Stimulated activated naive CD4-positive, alpha-beta T cell (primary cell): ENCODE measurements at regions not wholly inside any gene's neighbourhood (a gene's known extent, or its start where the extent isn't known, plus 50 kb on each side); places are given as distances from the start of the nearest gene placed in this dataset.

Experiments
- DNase-seq, 6 experiments: peaks; one replicate each; lab custom pipeline; 2025; lab: John Stamatoyannopoulos, UW

DNA sequence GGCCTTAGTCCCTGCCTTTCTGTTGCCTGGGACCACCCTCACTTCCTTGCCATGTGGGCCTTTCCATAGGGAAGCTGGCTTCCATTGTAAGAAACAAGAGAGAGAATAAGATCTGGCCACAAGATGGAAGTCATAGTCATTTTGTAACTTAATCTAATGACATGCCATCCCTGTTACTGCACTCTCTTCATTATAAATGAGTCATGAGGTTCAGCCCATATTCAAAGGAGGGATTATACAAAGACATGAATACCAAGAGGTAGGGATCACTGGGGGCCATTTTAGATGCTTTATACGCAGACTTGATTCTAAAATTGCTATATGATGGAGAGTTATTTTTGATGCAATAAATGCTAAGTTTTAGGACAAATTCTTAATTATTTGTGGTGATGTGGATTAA, 75.2 kb upstream of the CELF2 start:
- no peak for DNase-seq

GRCh38 chr10:10946081-10946480, 71.6 kb upstream of the CELF2 start:
- DNase-seq, result no peak

GRCh38 chr10:10946801-10947200, 70.9 kb upstream of the CELF2 start:
- DNase-seq, result no peak

GRCh38 chr10:10951675-10952074, 66.0 kb upstream of the CELF2 start:
- DNase-seq, result no peak

DNA sequence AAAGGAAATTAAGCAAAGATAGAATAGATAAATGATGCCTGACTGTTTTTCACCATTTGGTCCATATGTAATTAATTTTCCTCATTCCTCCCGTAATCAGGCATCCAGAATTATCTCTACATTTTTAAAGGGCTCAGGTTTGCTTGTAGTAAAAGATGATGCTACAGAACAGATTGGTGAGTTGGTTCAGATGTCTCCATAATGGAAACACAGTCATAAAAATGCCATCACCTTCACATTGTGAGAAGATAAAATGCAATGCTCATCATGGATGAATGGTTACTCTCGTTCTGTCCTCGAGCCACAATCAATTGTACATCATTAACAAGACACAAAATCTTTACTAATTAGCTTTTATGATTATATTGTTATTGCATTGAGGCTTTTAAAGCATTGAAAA, 64.9 kb upstream of the CELF2 start:
- DNase-seq, result no peak

DNA sequence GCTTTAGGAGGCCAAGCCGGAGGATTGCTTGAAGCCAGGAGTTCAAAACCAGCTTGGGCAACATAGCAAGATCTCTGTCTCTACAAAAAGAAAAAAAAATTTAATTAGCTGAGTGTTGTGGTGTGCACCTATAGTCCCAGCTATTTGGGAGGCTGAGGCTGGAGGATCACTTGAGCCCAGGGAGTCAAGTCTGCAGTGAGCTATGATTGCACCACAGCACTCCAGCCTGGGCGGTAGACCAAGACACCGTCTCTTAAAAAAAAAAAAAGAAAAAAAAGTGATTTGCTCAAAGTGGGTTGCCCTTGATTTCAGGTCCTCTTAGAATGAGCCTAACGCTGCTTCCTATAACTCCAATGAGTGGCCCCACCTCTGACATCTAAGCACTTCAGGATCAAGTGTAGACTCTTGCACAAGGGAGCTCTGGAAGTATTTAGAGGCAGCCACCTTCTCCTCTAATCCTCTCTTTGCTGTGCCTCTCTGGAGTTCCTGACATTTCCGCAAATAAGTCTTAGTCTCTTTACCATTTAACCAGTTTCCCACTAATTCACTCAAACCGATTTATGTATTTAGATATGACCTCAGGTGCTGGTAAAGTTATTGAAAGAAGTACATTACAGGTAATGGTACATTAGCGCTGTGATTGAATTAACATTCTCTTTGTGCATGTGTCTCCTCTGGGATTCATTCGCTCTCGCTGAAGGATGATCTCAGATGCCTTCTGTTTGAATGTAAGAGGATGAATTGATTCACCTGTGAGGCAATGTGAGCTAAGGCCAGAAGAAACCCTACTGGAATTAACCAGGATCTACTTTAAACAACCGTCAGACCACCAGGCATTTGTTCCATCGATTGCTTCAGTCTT, 60.8 kb upstream of the CELF2 start:
- DNase-seq, result no peak

DNA sequence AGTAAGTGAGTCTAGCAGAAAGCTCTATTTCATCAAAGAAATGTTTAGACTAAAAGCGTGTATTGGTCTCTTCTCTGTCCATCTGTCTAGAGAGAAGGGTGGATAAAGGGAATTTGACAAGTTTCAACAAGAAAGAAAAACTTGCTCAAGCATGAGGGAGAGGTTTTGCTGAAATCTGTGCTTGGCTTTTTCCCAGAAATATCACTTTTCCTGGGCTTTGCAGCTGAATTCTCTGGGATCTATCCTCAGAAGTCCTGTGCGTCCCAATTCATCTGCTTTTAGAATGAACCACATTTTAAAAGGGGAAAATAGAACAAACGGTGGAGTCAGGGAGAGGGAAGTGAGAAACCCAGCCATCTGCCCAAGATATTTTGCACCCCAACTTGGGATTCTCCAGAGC, 59.6 kb upstream of the CELF2 start:
- no peak for DNase-seq

DNA sequence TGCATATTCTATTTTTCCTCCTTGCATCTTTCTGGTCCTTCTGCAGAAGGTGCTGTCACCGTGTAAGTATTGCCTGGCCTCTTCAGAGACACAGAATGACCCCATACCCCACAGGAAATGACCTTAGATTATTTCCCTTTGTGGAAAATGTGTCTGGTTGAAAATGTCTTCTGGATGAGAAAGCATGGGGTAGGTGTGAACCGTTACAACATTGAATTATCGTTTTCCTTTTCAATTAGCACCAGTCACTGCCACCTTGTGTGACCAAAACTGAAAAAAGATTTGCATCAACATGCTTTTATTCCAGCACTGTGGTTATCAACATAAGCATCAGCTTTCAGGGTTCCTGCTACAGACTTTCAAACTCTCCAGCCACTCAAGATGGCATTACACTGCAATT, 58.0 kb upstream of the CELF2 start:
- no peak for DNase-seq

DNA sequence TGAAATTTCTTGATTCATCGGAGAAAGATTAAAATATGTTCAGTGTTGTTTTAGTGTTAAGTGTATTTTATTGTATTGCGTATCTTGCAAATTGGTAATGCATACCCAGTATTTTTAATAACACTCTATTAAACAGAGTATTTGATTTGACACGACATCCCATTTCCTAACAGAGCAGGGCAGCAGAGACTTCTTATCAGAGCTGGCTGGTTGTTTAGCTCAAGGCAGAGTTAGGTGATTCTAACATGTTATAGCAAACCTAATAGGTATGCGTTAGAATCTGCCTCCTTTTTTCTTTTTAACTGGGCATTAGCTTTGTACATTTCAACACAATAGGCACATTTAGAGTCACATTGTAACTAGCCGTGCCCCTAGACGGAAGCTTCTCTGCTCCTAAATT, 57.1 kb upstream of the CELF2 start:
- no peak for DNase-seq

GRCh38 chr10:10961072-10961471, 56.6 kb upstream of the CELF2 start:
- no peak for DNase-seq

DNA sequence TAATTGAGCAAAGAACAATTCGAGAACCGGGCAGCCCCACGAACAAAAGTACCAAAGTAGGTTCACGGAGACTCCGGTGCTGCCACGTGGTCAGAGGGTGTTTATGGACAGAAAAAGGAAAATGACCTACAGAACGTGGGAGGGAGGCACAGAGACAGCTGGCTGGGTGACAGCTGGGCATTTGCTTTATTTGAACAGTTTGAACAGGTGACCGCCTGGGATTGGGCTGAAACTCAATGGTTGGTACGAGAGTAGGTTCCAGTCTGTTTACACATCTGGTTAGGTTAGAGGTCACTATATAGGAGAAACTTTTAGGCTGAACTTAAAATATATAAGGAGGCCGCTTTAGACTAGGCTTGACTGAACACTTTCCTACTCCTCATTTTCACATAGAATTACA, 50.6 kb upstream of the CELF2 start:
- no peak for DNase-seq

GRCh38 chr10:10967581-10968256, 50.0 kb upstream of the CELF2 start:
- no peak for DNase-seq
